GM18519 (cell line): ENCODE measurements at regions not wholly inside any gene's neighbourhood (a gene's known extent, or its start where the extent isn't known, plus 50 kb on each side); places are given as distances from the start of the nearest gene placed in this dataset.
"Not testable (repeated sequence)": the region's sequence is repeated elsewhere in the genome, so short reads cannot be mapped to it uniquely, and the experiment has no call there.

ENCODE experiments used
- ATAC-seq: cut with Tn5 transposase; IDR thresholded peaks from one replicate; pipeline ENCODE4 v1.9.1; 2021; ENCODE audit warnings: mild to moderate bottlenecking, moderate library complexity; ENCODE audit not compliant: unreplicated experiment, low FRiP score

- ATAC-seq = no peak
Observed at GRCh38 chr15:93348711-93349545, 259.9 kb upstream of the RGMA start.

GRCh38 chr15:93347986-93348385 is 259.0 kb upstream of the RGMA start:
- ATAC-seq = no peak

GRCh38 chr15:93345981-93346380 is 257.0 kb upstream of the RGMA start:
- ATAC-seq = no peak

- not testable (repeated sequence) for ATAC-seq
Observed at GRCh38 chr15:93343402-93343801, 254.4 kb upstream of the RGMA start.

- no peak for ATAC-seq
Observed at GRCh38 chr15:93341164-93341563, 252.2 kb upstream of the RGMA start.

- no peak for ATAC-seq
Observed at GRCh38 chr15:93340406-93340805, 251.4 kb upstream of the RGMA start.

- no peak for ATAC-seq
Observed at GRCh38 chr15:93333796-93334195, 244.8 kb upstream of the RGMA start.

GRCh38 chr15:93333126-93333525 is 244.1 kb upstream of the RGMA start:
- ATAC-seq = not testable (repeated sequence)

- no peak for ATAC-seq
Observed at GRCh38 chr15:93332168-93332553, 243.2 kb upstream of the RGMA start.

GRCh38 chr15:93331545-93332167 is 242.6 kb upstream of the RGMA start:
- ATAC-seq = no peak

- no peak for ATAC-seq
Observed at GRCh38 chr15:93330912-93331544, 242.0 kb upstream of the RGMA start.

- no peak for ATAC-seq
Observed at GRCh38 chr15:93327364-93327763, 238.4 kb upstream of the RGMA start.

GRCh38 chr15:93324186-93324975 is 235.4 kb upstream of the RGMA start:
- no peak for ATAC-seq

- no peak for ATAC-seq
Observed at GRCh38 chr15:93321881-93322282, 232.9 kb upstream of the RGMA start.

- no peak for ATAC-seq
Observed at GRCh38 chr15:93319121-93319814, 230.3 kb upstream of the RGMA start.

- ATAC-seq = no peak
Observed at GRCh38 chr15:93317772-93318171, 228.8 kb upstream of the RGMA start.

- ATAC-seq = no peak
Observed at GRCh38 chr15:93314245-93314644, 225.2 kb upstream of the RGMA start.

GRCh38 chr15:93312891-93313486 is 224.0 kb upstream of the RGMA start:
- ATAC-seq = no peak

- no peak for ATAC-seq
Observed at GRCh38 chr15:93311620-93312019, 222.6 kb upstream of the RGMA start.
